ENCODE measurements at regions not wholly inside any gene's neighbourhood (a gene's known extent, or its start where the extent isn't known, plus 50 kb on each side); places are given as distances from the start of the nearest gene placed in this dataset.

DNA sequence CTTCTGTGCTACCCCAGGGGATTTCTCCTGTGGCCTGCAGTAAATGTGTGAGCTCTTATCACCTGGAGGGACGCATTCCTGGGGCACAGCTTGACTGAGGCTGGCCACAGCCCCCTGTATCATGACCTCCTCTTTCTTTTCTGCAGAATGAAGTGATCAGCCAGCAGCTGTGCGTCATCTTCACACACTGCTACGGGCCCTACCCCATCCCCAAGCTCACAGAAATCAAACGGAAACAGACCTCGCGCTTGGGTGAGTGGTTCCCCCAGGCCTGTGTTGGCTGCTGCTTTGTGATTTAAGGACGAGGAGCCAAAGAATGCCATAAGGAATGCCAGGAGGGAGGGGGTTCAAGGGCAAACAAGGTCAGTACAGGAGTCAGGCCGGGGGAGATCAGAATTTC, 50.5 kb upstream of the PWP1 start:
- TF ChIP-seq, protein P1, sequence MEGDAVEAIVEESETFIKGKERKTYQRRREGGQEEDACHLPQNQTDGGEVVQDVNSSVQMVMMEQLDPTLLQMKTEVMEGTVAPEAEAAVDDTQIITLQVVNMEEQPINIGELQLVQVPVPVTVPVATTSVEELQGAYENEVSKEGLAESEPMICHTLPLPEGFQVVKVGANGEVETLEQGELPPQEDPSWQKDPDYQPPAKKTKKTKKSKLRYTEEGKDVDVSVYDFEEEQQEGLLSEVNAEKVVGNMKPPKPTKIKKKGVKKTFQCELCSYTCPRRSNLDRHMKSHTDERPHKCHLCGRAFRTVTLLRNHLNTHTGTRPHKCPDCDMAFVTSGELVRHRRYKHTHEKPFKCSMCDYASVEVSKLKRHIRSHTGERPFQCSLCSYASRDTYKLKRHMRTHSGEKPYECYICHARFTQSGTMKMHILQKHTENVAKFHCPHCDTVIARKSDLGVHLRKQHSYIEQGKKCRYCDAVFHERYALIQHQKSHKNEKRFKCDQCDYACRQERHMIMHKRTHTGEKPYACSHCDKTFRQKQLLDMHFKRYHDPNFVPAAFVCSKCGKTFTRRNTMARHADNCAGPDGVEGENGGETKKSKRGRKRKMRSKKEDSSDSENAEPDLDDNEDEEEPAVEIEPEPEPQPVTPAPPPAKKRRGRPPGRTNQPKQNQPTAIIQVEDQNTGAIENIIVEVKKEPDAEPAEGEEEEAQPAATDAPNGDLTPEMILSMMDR (IDR thresholded peaks at IDR 0.05; ENCODE audit: insufficient read depth, missing control alignments): no peak
- no peak for DNase-seq (ENCODE audit: insufficient read length, low spot score)
- FAIRE-seq: no peak
